D341Med (cell line): ENCODE measurements at regions not wholly inside any gene's neighbourhood (a gene's known extent, or its start where the extent isn't known, plus 50 kb on each side); places are given as distances from the start of the nearest gene placed in this dataset.

Experiments used
- DNase-seq: peaks from one replicate; pipeline ENCODE4 v3.0.0; 2012; ENCODE audit warnings: low spot score

GRCh38 chr4:14842964-14843630 lies 159.2 kb upstream of the CPEB2 start:
- DNase-seq = no peak

- DNase-seq = no peak
These were observed 158.2 kb upstream of the CPEB2 start for GRCh38 chr4:14844061-14844460.

- DNase-seq = no peak
These were observed 154.1 kb upstream of the CPEB2 start for GRCh38 chr4:14848229-14848628.

- DNase-seq = no peak
These were observed 151.7 kb upstream of the CPEB2 start for GRCh38 chr4:14850455-14851097.

GRCh38 chr4:14853176-14853943 lies 148.9 kb upstream of the CPEB2 start:
- no peak for DNase-seq

GRCh38 chr4:14855719-14856061 lies 146.6 kb upstream of the CPEB2 start:
- DNase-seq = no peak

GRCh38 chr4:14856062-14856933 lies 146.0 kb upstream of the CPEB2 start:
- no peak for DNase-seq

GRCh38 chr4:14856934-14857235 lies 145.4 kb upstream of the CPEB2 start:
- no peak for DNase-seq

GRCh38 chr4:14857475-14857874 lies 144.8 kb upstream of the CPEB2 start:
- DNase-seq = no peak

- no peak for DNase-seq
These were observed 144.3 kb upstream of the CPEB2 start for GRCh38 chr4:14857981-14858380.

GRCh38 chr4:14862891-14863290 lies 139.4 kb upstream of the CPEB2 start:
- no peak for DNase-seq

GRCh38 chr4:14863418-14864364 lies 138.6 kb upstream of the CPEB2 start:
- DNase-seq = no peak

- no peak for DNase-seq
These were observed 137.8 kb upstream of the CPEB2 start for GRCh38 chr4:14864365-14865030.

- DNase-seq = no peak
These were observed 137.3 kb upstream of the CPEB2 start for GRCh38 chr4:14865031-14865366.

GRCh38 chr4:14865804-14866203 lies 136.5 kb upstream of the CPEB2 start:
- no peak for DNase-seq

GRCh38 chr4:14867847-14868246 lies 134.4 kb upstream of the CPEB2 start:
- DNase-seq = peak; percentile 67

- DNase-seq = no peak
These were observed 133.6 kb upstream of the CPEB2 start for GRCh38 chr4:14868426-14869395.

- no peak for DNase-seq
These were observed 130.4 kb upstream of the CPEB2 start for GRCh38 chr4:14871676-14872430.

- no peak for DNase-seq
These were observed 127.3 kb upstream of the CPEB2 start for GRCh38 chr4:14874990-14875389.
